GM12878 (cell line): ENCODE measurements at regions not wholly inside any gene's neighbourhood (a gene's known extent, or its start where the extent isn't known, plus 50 kb on each side); places are given as distances from the start of the nearest gene placed in this dataset.

Experiments used
- CEBPB ChIP-seq, 2 experiments: fragments of 150-350 bp in 1 of 2; IDR thresholded peaks; 2 replicates each; pipeline ENCODE4 v1.6.1; 2012 to 2014; ENCODE audit warnings: low read depth in 2 of 2, low read length in 2 of 2, borderline replicate concordance in 1 of 2, inconsistent platforms in 1 of 2
- CREM ChIP-seq: IDR thresholded peaks from 2 replicates; pipeline ENCODE4 v1.6.1; 2014; ENCODE audit warnings: antibody characterized with exemption, low read depth
- CTCF ChIP-seq, 3 experiments: IDR thresholded peaks in 2 of 3; conservative IDR thresholded peaks in 1 of 3; 2 replicates each; pipeline ENCODE4 v1.5.1; 2011; ENCODE audit warnings: low read depth in 3 of 3, low read length in 3 of 3, mild to moderate bottlenecking in 3 of 3, control low read depth in 2 of 3, moderate library complexity in 2 of 3, inconsistent platforms in 1 of 3, mixed read lengths in 1 of 3; ENCODE audit not compliant: control insufficient read depth in 2 of 3, insufficient read depth in 1 of 3; ENCODE audit errors: extremely low read depth in 1 of 3
- E2F4 ChIP-seq: IDR thresholded peaks from 2 replicates; pipeline ENCODE4 v1.6.1; 2012; ENCODE audit warnings: low read depth, low read length, improper control_type of control experiment
- ELK1 ChIP-seq: IDR thresholded peaks from 2 replicates; pipeline ENCODE4 v1.6.1; 2012; ENCODE audit warnings: low read depth, low read length, improper control_type of control experiment
- MYC ChIP-seq: IDR thresholded peaks from 2 replicates; pipeline ENCODE4 v1.6.1; 2011; ENCODE audit warnings: mild to moderate bottlenecking, low read length, moderate library complexity, inconsistent platforms; ENCODE audit not compliant: insufficient read depth, insufficient replicate concordance, insufficient read length, severe bottlenecking
- POLR2A ChIP-seq: IDR thresholded peaks from 2 replicates; pipeline ENCODE4 v1.6.1; 2011; ENCODE audit warnings: low read depth, mild to moderate bottlenecking, low read length
- RFX5 ChIP-seq: IDR thresholded peaks from 2 replicates; pipeline ENCODE4 v1.6.1; 2011; ENCODE audit warnings: low read depth, low read length, improper control_type of control experiment
- SUZ12 ChIP-seq: fragments of 200-600 bp; sonication (generic); IDR thresholded peaks from one replicate; pipeline ENCODE4 v1.6.1; 2018; ENCODE audit warnings: antibody characterized with exemption, mild to moderate bottlenecking; ENCODE audit not compliant: unreplicated experiment
- TAF1 ChIP-seq: IDR thresholded peaks from 2 replicates; pipeline ENCODE4 v1.6.1; 2011; ENCODE audit warnings: mild to moderate bottlenecking, low read depth, low read length, borderline replicate concordance

- TF ChIP-seq CTCF (IDR thresholded peaks at IDR 0.05 in 2 of 3, conservative IDR thresholded peaks at IDR 0.05 in 1 of 3; ENCODE audit: control insufficient read depth in 2 of 3, extremely low read depth in 1 of 3, insufficient read depth in 1 of 3, low read depth in 3 of 3, low read length in 3 of 3) = no peak
- TF ChIP-seq MYC = no peak
- no peak for TF ChIP-seq SUZ12
- no peak for TF ChIP-seq ELK1
- no peak for TF ChIP-seq CEBPB (IDR thresholded peaks at IDR 0.05; ENCODE audit: borderline replicate concordance in 1 of 2, low read depth in 2 of 2, low read length in 2 of 2)
- TF ChIP-seq E2F4 = no peak
- no peak for TF ChIP-seq CREM
- TF ChIP-seq TAF1 = no peak
- TF ChIP-seq RFX5 = no peak
- no peak for TF ChIP-seq POLR2A
Observed at GRCh38 chr2:78065366-78065765, 543.2 kb upstream of the LRRTM4 start.
